ENCODE measurements at regions not wholly inside any gene's neighbourhood (a gene's known extent, or its start where the extent isn't known, plus 50 kb on each side); places are given as distances from the start of the nearest gene placed in this dataset.

GRCh38 chr10:43320226-43320625, 51.2 kb upstream of the FXYD4 start:
- H3K36me3 ChIP-seq (replicated peaks): no peaks in the 10 kb centered on the region
- in situ Hi-C loops (cut with MboI; ENCODE audit: low sequenced_read_pairs): no loop called here
- DNase-seq (ENCODE audit: low spot score in 2 of 2): peak in 1 of 2 experiments; percentile 52

GRCh38 chr10:43318976-43319960, 52.2 kb upstream of the FXYD4 start:
- no peak overlapping the region for H3K4me3 ChIP-seq
- DNase-seq (ENCODE audit: low spot score in 2 of 2): no peak
- no peaks in the 10 kb centered on the region for H3K9me3 ChIP-seq
- in situ Hi-C loops (cut with MboI; ENCODE audit: low sequenced_read_pairs): no loop called here
- H3K27me3 ChIP-seq (ENCODE audit: low read depth): no peaks in the 10 kb centered on the region
- no peaks in the 10 kb centered on the region for H3K36me3 ChIP-seq (replicated peaks)
- peaks cover 15% of the 10 kb centered on the region for H3K4me1 ChIP-seq

More at GRCh38 chr10:43320226-43320625, 51.2 kb upstream of the FXYD4 start:
- no peaks in the 10 kb centered on the region for H3K9me3 ChIP-seq
- peaks cover 15% of the 10 kb centered on the region for H3K4me1 ChIP-seq
- H3K27me3 ChIP-seq (ENCODE audit: low read depth): no peaks in the 10 kb centered on the region
- no peak overlapping the region for H3K4me3 ChIP-seq

- no peaks in the 10 kb centered on the region for H3K27me3 ChIP-seq (ENCODE audit: low read depth)
- in situ Hi-C loops (cut with MboI; ENCODE audit: low sequenced_read_pairs): no loop called here
- no peak for DNase-seq (ENCODE audit: low spot score in 2 of 2)
- H3K4me1 ChIP-seq: peaks cover 15% of the 10 kb centered on the region
- no peak overlapping the region for H3K4me3 ChIP-seq
- no peaks in the 10 kb centered on the region for H3K9me3 ChIP-seq
- no peaks in the 10 kb centered on the region for H3K36me3 ChIP-seq (replicated peaks)
These were observed 51.6 kb upstream of the RASGEF1A start for GRCh38 chr10:43318456-43318855.

DNA sequence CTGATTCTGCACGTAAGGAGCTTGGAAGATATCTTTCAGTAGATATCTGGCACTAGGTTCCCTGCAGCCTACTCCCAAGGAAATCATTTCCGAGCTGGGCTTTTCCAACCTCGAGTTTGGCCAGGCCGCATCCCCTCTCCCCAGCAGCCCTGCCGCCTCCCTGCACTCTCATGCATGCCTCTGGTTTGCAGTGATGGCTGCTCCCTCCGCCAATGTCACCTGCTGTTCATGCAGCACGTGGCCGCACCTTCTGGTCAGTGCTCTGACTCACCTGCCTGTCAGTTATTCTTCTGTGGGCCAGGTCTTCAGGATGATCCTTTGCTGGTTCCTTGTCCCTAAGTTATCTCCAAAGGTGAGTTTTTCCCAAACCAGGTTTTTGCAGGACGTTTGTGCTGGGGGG, 50.6 kb upstream of the RASGEF1A start:
- H3K9me3 ChIP-seq: no peaks in the 10 kb centered on the region
- peaks cover 15% of the 10 kb centered on the region for H3K4me1 ChIP-seq
- H3K4me3 ChIP-seq: no peak overlapping the region
- DNase-seq (ENCODE audit: low spot score in 2 of 2): no peak
- in situ Hi-C loops (cut with MboI; ENCODE audit: low sequenced_read_pairs): no loop called here
- H3K27me3 ChIP-seq (ENCODE audit: low read depth): no peaks in the 10 kb centered on the region
- no peaks in the 10 kb centered on the region for H3K36me3 ChIP-seq (replicated peaks)

DNA sequence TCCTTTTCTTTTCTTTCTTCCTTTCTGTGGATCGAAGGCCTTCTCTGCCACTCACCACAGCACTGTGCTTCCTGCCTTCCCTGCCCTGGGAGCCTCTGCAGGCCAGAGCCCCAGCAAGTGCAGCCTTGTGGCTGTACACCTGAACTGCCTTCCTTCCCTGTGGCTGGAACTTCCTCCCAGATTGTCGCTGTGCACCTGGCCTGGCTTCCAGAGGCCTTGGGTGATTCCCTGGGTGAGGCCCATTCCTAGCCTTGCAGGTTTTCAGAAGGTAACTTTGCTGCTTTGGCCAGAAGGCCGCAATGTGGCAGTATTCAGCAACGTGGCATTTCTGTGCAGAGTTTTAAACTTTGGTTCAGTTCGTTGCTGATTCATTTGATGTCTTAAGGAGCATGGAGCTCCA, 50.1 kb upstream of the RASGEF1A start:
- in situ Hi-C loops (cut with MboI; ENCODE audit: low sequenced_read_pairs): no loop called here
- no peaks in the 10 kb centered on the region for H3K36me3 ChIP-seq (replicated peaks)
- H3K27me3 ChIP-seq (ENCODE audit: low read depth): no peaks in the 10 kb centered on the region
- peaks cover 15% of the 10 kb centered on the region for H3K4me1 ChIP-seq
- no peak for DNase-seq (ENCODE audit: low spot score in 2 of 2)
- no peaks in the 10 kb centered on the region for H3K9me3 ChIP-seq
- H3K4me3 ChIP-seq: no peak overlapping the region
